OCI-LY7 (cell line): ENCODE measurements at regions not wholly inside any gene's neighbourhood (a gene's known extent, or its start where the extent isn't known, plus 50 kb on each side); places are given as distances from the start of the nearest gene placed in this dataset.

Source experiments
- EZH2phosphoT487 ChIP-seq: fragments of 200-600 bp; sonication (generic); IDR thresholded peaks from 2 replicates; pipeline ENCODE4 v1.6.1; 2018; ENCODE audit warnings: low read depth, borderline replicate concordance, mild to moderate bottlenecking, mixed run types, antibody characterized with exemption, low read length, moderate library complexity, mixed read lengths
- TF ChIP-seq, protein P1 (sequence below): fragments of 200-600 bp; sonication (generic); conservative IDR thresholded peaks from 2 replicates; pipeline ENCODE4 v1.5.1; 2014; ENCODE audit warnings: mild to moderate bottlenecking, antibody characterized with exemption, low read length, moderate library complexity, mixed read lengths

GRCh38 chr21:24897883-24898282, 709.4 kb downstream of the MRPL39 start:
- TF ChIP-seq, protein P1, sequence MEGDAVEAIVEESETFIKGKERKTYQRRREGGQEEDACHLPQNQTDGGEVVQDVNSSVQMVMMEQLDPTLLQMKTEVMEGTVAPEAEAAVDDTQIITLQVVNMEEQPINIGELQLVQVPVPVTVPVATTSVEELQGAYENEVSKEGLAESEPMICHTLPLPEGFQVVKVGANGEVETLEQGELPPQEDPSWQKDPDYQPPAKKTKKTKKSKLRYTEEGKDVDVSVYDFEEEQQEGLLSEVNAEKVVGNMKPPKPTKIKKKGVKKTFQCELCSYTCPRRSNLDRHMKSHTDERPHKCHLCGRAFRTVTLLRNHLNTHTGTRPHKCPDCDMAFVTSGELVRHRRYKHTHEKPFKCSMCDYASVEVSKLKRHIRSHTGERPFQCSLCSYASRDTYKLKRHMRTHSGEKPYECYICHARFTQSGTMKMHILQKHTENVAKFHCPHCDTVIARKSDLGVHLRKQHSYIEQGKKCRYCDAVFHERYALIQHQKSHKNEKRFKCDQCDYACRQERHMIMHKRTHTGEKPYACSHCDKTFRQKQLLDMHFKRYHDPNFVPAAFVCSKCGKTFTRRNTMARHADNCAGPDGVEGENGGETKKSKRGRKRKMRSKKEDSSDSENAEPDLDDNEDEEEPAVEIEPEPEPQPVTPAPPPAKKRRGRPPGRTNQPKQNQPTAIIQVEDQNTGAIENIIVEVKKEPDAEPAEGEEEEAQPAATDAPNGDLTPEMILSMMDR = no peak
- no peak for TF ChIP-seq EZH2phosphoT487
